ENCODE measurements at regions not wholly inside any gene's neighbourhood (a gene's known extent, or its start where the extent isn't known, plus 50 kb on each side); places are given as distances from the start of the nearest gene placed in this dataset.

DNA sequence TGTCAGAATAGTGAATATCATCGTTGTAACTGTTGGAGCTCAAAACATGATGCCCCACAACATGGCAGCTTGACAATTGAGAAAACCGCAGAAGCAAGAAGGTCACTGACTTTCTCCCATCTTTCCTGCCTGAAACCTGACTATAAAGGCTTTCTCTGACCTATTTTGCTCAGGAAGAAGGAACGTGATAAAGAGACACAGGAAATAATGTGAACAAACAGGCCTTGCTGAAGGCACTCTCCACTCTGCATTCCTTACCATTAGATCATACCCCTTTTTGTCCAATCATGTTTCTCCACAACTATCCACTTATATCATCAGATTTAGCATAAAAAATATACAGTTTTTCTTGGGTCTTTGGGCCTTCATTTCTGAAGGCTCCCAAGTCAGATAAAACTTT, 916.8 kb downstream of the METTL15 start:
- no peak for DNase-seq
- Mint-ChIP-seq H3K36me3 (no peaks in the 10 kb centered on the region), H3K4me3 (no peak overlapping the region), H3K27me3 (no peaks in the 10 kb centered on the region), H3K27ac (no peak overlapping the region), H3K4me1 (no peaks in the 10 kb centered on the region), H3K9me3 (peaks cover 10 to 41% (median 17%) of the 10 kb centered on the region in 9 donors)
- no peak for ATAC-seq
- POLR2A ChIA-PET: no interaction called here

DNA sequence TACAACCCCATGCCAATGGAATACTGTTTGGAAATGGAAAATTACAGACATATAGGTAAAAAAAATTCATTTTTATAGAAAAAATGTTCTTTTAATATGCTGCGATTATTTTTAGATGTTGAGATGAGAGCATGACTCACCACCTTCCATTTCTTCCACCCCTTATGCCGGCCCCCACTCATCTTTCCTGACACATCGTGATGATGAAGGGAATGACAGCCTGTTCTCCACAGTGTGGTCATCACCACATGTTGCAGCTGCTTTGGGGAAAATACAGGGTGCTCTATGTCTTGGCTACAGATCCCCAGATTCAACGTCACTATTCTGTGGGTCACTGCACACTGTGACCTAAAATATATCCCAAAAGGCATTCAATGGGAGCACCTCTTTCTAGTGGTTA, 916.2 kb downstream of the METTL15 start:
- Mint-ChIP-seq H3K36me3 (no peaks in the 10 kb centered on the region), H3K27me3 (no peaks in the 10 kb centered on the region), H3K4me1 (no peaks in the 10 kb centered on the region), H3K4me3 (no peak overlapping the region), H3K27ac (no peak overlapping the region), H3K9me3 (peaks cover 10 to 39% (median 17%) of the 10 kb centered on the region in 9 donors)
- POLR2A ChIA-PET: no interaction called here
- no peak for ATAC-seq
- no peak for DNase-seq

- no peak overlapping the region for H3K27ac Mint-ChIP-seq
- no peak overlapping the region for H3K4me3 Mint-ChIP-seq
- H3K27me3 Mint-ChIP-seq: no peaks in the 10 kb centered on the region
- H3K4me1 Mint-ChIP-seq: no peaks in the 10 kb centered on the region
- peaks cover 7 to 33% (median 14%) of the 10 kb centered on the region in 9 donors for H3K9me3 Mint-ChIP-seq
- no peak for ATAC-seq
- POLR2A ChIA-PET: no interaction called here
- no peaks in the 10 kb centered on the region for H3K36me3 Mint-ChIP-seq
- no peak for DNase-seq
Observed at GRCh38 chr11:29023761-29024160, 915.6 kb downstream of the METTL15 start.

- no peak overlapping the region for H3K27ac Mint-ChIP-seq
- no peak overlapping the region for H3K4me3 Mint-ChIP-seq
- POLR2A ChIA-PET: no interaction called here
- DNase-seq (no peak), ATAC-seq (no peak)
- no peaks in the 10 kb centered on the region for H3K36me3 Mint-ChIP-seq
- no peaks in the 10 kb centered on the region for H3K27me3 Mint-ChIP-seq
- no peaks in the 10 kb centered on the region for H3K4me1 Mint-ChIP-seq
- H3K9me3 Mint-ChIP-seq: peaks cover 6 to 28% (median 10%) of the 10 kb centered on the region in 9 donors
Observed at GRCh38 chr11:29022676-29023075, 914.5 kb downstream of the METTL15 start.

GRCh38 chr11:29019960-29020683, 911.9 kb downstream of the METTL15 start:
- H3K27me3 Mint-ChIP-seq: no peaks in the 10 kb centered on the region
- H3K4me1 Mint-ChIP-seq: no peaks in the 10 kb centered on the region
- H3K27ac Mint-ChIP-seq: no peak overlapping the region
- POLR2A ChIA-PET: no interaction called here
- peaks cover 0 to 21% (median 9%) of the 10 kb centered on the region in 9 donors for H3K9me3 Mint-ChIP-seq
- no peak overlapping the region for H3K4me3 Mint-ChIP-seq
- no peaks in the 10 kb centered on the region for H3K36me3 Mint-ChIP-seq
- ATAC-seq (no peak), DNase-seq (no peak)

DNA sequence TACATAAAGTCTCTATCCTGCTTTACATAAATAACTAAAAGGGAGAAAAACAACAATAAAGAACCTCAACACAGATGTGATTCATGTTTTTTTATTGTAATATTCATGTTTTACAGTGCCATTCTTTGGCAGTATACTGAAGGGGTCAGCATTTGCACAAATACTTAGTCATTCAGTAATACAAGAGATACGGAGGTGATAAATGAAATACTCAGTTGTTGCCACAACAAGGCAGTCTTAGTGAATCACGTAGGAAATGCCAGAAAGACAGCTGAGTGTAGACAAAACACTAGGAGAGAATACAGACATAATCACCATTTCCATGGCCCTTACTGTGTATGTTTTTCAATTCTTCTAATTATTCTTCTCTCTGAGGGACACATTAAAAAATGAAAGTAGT, 910.4 kb downstream of the METTL15 start:
- Mint-ChIP-seq H3K36me3 (no peaks in the 10 kb centered on the region), H3K4me3 (no peak overlapping the region), H3K9me3 (peaks cover 0 to 21% (median 7%) of the 10 kb centered on the region in 9 donors), H3K27me3 (no peaks in the 10 kb centered on the region), H3K4me1 (no peaks in the 10 kb centered on the region), H3K27ac (no peak overlapping the region)
- POLR2A ChIA-PET: no interaction called here
- ATAC-seq (no peak), DNase-seq (no peak)

GRCh38 chr11:29017941-29018340, 909.8 kb downstream of the METTL15 start:
- H3K27me3 Mint-ChIP-seq: no peaks in the 10 kb centered on the region
- no peak overlapping the region for H3K27ac Mint-ChIP-seq
- peaks cover 0 to 21% (median 6%) of the 10 kb centered on the region in 9 donors for H3K9me3 Mint-ChIP-seq
- no peak overlapping the region for H3K4me3 Mint-ChIP-seq
- no peaks in the 10 kb centered on the region for H3K36me3 Mint-ChIP-seq
- POLR2A ChIA-PET: no interaction called here
- no peak for ATAC-seq
- H3K4me1 Mint-ChIP-seq: no peaks in the 10 kb centered on the region
- no peak for DNase-seq

DNA sequence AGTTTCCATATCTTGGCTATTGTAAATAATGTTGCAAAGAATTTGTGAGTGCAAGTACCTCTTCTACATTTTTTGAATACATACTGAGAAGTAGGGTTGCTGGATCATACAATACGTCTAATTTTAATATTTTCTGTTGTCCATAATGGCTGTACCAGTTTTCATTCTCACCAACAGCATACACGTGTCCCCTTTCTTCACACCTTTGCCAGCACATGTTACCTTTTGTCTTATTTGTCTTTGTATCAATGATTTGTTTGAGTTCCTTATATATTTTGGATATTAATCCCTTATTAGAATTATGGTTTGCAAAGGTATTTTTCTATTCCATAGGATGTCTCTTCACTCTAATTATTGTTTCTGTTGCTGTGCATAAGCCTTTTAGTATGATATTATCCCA, 904.3 kb downstream of the METTL15 start:
- no peak overlapping the region for H3K27ac Mint-ChIP-seq
- POLR2A ChIA-PET: no interaction called here
- no peak for DNase-seq
- H3K36me3 Mint-ChIP-seq: no peaks in the 10 kb centered on the region
- no peaks in the 10 kb centered on the region for H3K4me1 Mint-ChIP-seq
- H3K27me3 Mint-ChIP-seq: no peaks in the 10 kb centered on the region
- H3K4me3 Mint-ChIP-seq: no peak overlapping the region
- ATAC-seq: no peak
- H3K9me3 Mint-ChIP-seq: peaks cover 0 to 18% (median 2%) of the 10 kb centered on the region in 9 donors

- ATAC-seq (no peak), DNase-seq (no peak)
- POLR2A ChIA-PET: no interaction called here
- H3K9me3 Mint-ChIP-seq: peaks cover 0 to 20% (median 9%) of the 10 kb centered on the region in 9 donors
- no peak overlapping the region for H3K4me3 Mint-ChIP-seq
- no peaks in the 10 kb centered on the region for H3K36me3 Mint-ChIP-seq
- no peaks in the 10 kb centered on the region for H3K27me3 Mint-ChIP-seq
- H3K4me1 Mint-ChIP-seq: no peaks in the 10 kb centered on the region
- H3K27ac Mint-ChIP-seq: no peak overlapping the region
Observed at GRCh38 chr11:29009426-29009825, 901.2 kb downstream of the METTL15 start.

DNA sequence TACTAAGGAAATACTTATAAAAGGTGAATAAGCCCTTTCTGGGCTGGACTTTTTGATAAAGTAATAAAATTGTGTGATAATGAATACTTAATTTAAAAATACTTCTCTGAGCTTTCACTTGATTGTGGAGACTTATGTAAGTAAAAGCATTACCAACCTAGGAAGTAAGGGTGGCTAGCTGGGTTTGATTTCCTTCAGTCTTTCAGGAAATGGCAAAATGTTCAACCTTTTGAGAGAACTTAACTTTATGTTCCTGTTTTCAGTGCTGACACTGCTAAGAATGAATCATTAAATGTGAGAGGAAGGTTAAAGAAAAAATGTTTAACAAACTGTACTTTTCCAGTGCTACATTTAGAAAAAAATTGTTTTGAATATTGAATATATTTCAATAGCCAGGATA, 900.3 kb downstream of the METTL15 start:
- POLR2A ChIA-PET: no interaction called here
- H3K4me1 Mint-ChIP-seq: no peaks in the 10 kb centered on the region
- no peak for ATAC-seq

DNA sequence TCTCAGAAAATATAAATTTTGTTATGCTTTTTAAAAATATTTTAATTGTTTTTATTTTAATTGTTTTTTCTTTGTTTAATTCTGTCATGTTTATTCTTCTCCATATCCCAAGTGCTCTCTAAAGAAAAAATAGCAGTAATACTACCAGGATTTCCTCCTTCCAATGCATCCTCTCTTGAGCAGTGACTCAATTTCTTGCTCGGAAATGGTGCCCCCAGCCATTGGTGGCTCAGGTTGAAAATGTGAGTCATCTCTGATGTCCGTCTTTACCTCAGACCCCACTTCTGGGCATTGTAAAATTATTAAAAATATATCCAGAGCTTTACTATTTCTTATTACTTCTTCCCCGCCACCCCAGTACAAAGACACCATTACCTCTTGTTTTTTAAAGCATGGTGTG, 898.5 kb downstream of the METTL15 start:
- Mint-ChIP-seq H3K9me3 (peaks cover 0 to 23% (median 10%) of the 10 kb centered on the region in 9 donors), H3K27me3 (no peaks in the 10 kb centered on the region), H3K27ac (no peak overlapping the region), H3K4me3 (no peak overlapping the region), H3K4me1 (no peaks in the 10 kb centered on the region), H3K36me3 (peaks cover 0 to 4% (median 0%) of the 10 kb centered on the region in 3 donors)
- POLR2A ChIA-PET: no interaction called here
- DNase-seq: no peak
- no peak for ATAC-seq

More for the DNA sequence above, 900.3 kb downstream of the METTL15 start:
- Mint-ChIP-seq H3K27me3 (no peaks in the 10 kb centered on the region), H3K36me3 (no peaks in the 10 kb centered on the region), H3K9me3 (peaks cover 0 to 20% (median 9%) of the 10 kb centered on the region in 9 donors), H3K27ac (no peak overlapping the region), H3K4me3 (no peak overlapping the region)
- no peak for DNase-seq

GRCh38 chr11:29005401-29005980, 897.3 kb downstream of the METTL15 start:
- peaks cover 0 to 4% (median 0%) of the 10 kb centered on the region in 3 donors for H3K36me3 Mint-ChIP-seq
- no peak overlapping the region for H3K4me3 Mint-ChIP-seq
- H3K9me3 Mint-ChIP-seq: peaks cover 0 to 23% (median 10%) of the 10 kb centered on the region in 9 donors
- no peak for ATAC-seq
- H3K27ac Mint-ChIP-seq: no peak overlapping the region
- no peak for DNase-seq
- no peaks in the 10 kb centered on the region for H3K27me3 Mint-ChIP-seq
- H3K4me1 Mint-ChIP-seq: no peaks in the 10 kb centered on the region
- POLR2A ChIA-PET: no interaction called here

- Mint-ChIP-seq H3K27ac (no peak overlapping the region), H3K4me3 (no peak overlapping the region)
- POLR2A ChIA-PET: no interaction called here
Observed at GRCh38 chr11:29002816-29003215, 894.6 kb downstream of the METTL15 start.

DNA sequence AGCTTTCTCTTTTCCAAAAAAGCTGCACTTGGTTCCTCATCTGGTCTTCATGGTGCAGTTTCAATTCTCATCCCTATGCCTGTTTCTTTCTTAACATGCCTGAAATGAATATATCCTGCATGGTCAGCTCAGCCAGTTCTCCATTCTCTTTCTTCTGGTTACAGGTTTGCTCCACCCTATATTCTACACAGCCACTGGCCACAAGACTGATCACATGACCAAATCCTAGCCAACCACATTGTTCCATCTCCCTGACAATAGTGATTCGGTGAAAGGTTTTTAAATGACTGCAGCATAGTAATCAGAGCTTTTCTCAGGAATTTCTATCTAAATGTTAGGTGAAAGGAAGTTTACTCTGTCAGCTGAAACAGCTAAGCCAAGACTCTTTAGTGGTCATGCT, 891.4 kb downstream of the METTL15 start:
- H3K9me3 Mint-ChIP-seq: peaks cover 0 to 21% (median 4%) of the 10 kb centered on the region in 9 donors
- no peaks in the 10 kb centered on the region for H3K27me3 Mint-ChIP-seq

More at GRCh38 chr11:29002816-29003215, 894.6 kb downstream of the METTL15 start:
- Mint-ChIP-seq H3K27me3 (no peaks in the 10 kb centered on the region), H3K36me3 (peaks cover 0 to 4% (median 0%) of the 10 kb centered on the region in 3 donors), H3K4me1 (no peaks in the 10 kb centered on the region), H3K9me3 (peaks cover 0 to 28% (median 11%) of the 10 kb centered on the region in 9 donors)
- no peak for ATAC-seq
- no peak for DNase-seq

More for the DNA sequence above, 891.4 kb downstream of the METTL15 start:
- POLR2A ChIA-PET: no interaction called here
- Mint-ChIP-seq H3K4me1 (no peaks in the 10 kb centered on the region), H3K27ac (no peak overlapping the region), H3K4me3 (no peak overlapping the region), H3K36me3 (peaks cover 0 to 4% (median 0%) of the 10 kb centered on the region in 3 donors)
- DNase-seq: no peak
- no peak for ATAC-seq
